Stomach (tissue), 8 donors: ENCODE measurements at regions not wholly inside any gene's neighbourhood (a gene's known extent, or its start where the extent isn't known, plus 50 kb on each side); places are given as distances from the start of the nearest gene placed in this dataset.
"Not testable (repeated sequence)": the region's sequence is repeated elsewhere in the genome, so short reads cannot be mapped to it uniquely, and the experiment has no call there.

ENCODE experiments used
- DNase-seq, 2 donors: peaks; one replicate each; pipeline versions ENCODE4 v3.0.0 to v3.0.0-alpha.2; 2013 to 2019
- H3K27ac ChIP-seq, 5 donors: fragments of 200-600 bp in 4 of 5; sonication (generic) in 4 of 5; one replicate each; pipeline ENCODE4 v1.5.1; 2013 to 2019; ENCODE audit warnings: mild to moderate bottlenecking in 1 of 5, moderate library complexity in 1 of 5
- H3K27me3 ChIP-seq, 3 donors: fragments of 200-600 bp; sonication (generic); one replicate each; pipeline ENCODE4 v1.5.1; 2017 to 2019; ENCODE audit warnings: mixed run types in 1 of 3
- H3K36me3 ChIP-seq, 4 donors: fragments of 200-600 bp; sonication (generic); 1 replicate in 3 of 4; 2 replicates in 1 of 4; pipeline ENCODE4 v1.5.1; 2016 to 2019
- H3K4me1 ChIP-seq, 4 donors: fragments of 200-600 bp; sonication (generic); one replicate each; pipeline ENCODE4 v1.5.1; 2016 to 2019
- H3K4me3 ChIP-seq, 4 donors: fragments of 200-600 bp; sonication (generic) in 3 of 4; one replicate each; pipeline ENCODE4 v1.5.1; 2016 to 2019; ENCODE audit warnings: mild to moderate bottlenecking in 1 of 4
- H3K9me3 ChIP-seq, 4 donors: fragments of 200-600 bp; sonication (generic); one replicate each; pipeline ENCODE4 v1.5.1; 2016 to 2019
- CTCF ChIP-seq, 7 experiments: fragments of 450-650 bp in 4 of 7; fragments of 200-600 bp in 3 of 7; sonication (generic) in 3 of 7; IDR thresholded peaks; one replicate each; pipeline ENCODE4 v1.5.1; 2016 to 2019; ENCODE audit warnings: antibody characterized with exemption in 7 of 7, control low read depth in 2 of 7, mild to moderate bottlenecking in 1 of 7
- EP300 ChIP-seq: sonication (generic); formaldehyde crosslinking; IDR thresholded peaks from one replicate; pipeline ENCODE4 v1.6.1; 2017; ENCODE audit warnings: antibody characterized with exemption
- POLR2A ChIP-seq, 4 donors: fragments of 450-650 bp; IDR thresholded peaks; one replicate each; pipeline ENCODE4 v1.6.1; 2016; ENCODE audit warnings: antibody characterized with exemption in 4 of 4, control low read depth in 2 of 4, mild to moderate bottlenecking in 1 of 4, moderate library complexity in 1 of 4
- POLR2AphosphoS5 ChIP-seq, 3 donors: sonication (generic); formaldehyde crosslinking; IDR thresholded peaks; one replicate each; pipeline ENCODE4 v1.6.1; 2016; ENCODE audit warnings: antibody characterized with exemption in 3 of 3
- WGBS, 5 donors: extraction: QIAGEN DNeasy Blood & Tissue Kit in 3 of 5; methylation state at CpG; one replicate each; pipeline versions ENCODE4 v1.1.5 to v1.1.7; 2013 to 2018; 5-methylcytosine and 5-hydroxymethylcytosine counted together
- intact Hi-C: fragments of 100-400 bp; cut with DNase I; formaldehyde crosslinking; loops from one replicate; pipeline ENCODE4 v1.15.1; 2023; ENCODE audit warnings: low total_unique reads
- donor health status: healthy with polysubstance abuse.
- donor health status: Bipolar disorder and iron deficiency.
- donor health status: healthy.

- Histone ChIP-seq H3K4me3 (no peak overlapping the region), H3K9me3 (peaks cover 0 to 7% (median 3%) of the 10 kb centered on the region in 4 donors), H3K36me3 (no peaks in the 10 kb centered on the region), H3K27me3 (peaks cover 0 to 10% (median 5%) of the 10 kb centered on the region in 3 donors), H3K27ac (no peak overlapping the region), H3K4me1 (no peaks in the 10 kb centered on the region)
- peak in 1 of 2 donors; percentile 7 for DNase-seq
- 57 to 65% (median 57%) methylated on average over 10 of the region's 10 CpGs for WGBS, 5 donors
- intact Hi-C loops: no loop called here
- TF ChIP-seq POLR2AphosphoS5 (IDR thresholded peaks at IDR 0.05): no peak
- TF ChIP-seq POLR2A (IDR thresholded peaks at IDR 0.05): no peak
- no peak for TF ChIP-seq EP300
- TF ChIP-seq CTCF (IDR thresholded peaks at IDR 0.05): no peak
Observed at GRCh38 chr12:30164382-30165318, 380.9 kb upstream of the TMTC1 start.

- H3K36me3 ChIP-seq, DNase-seq, H3K27ac ChIP-seq, intact Hi-C loops, H3K4me1 ChIP-seq, H3K27me3 ChIP-seq, H3K4me3 ChIP-seq: not testable (repeated sequence)
- 67 to 97% (median 91%) methylated on average over 4 to 22 of the region's 22 CpGs for whole genome bisulfite sequencing, 5 donors
- peaks cover 0 to 14% (median 12%) of the 10 kb centered on the region in 4 donors for H3K9me3 ChIP-seq
Observed at GRCh38 chr12:30156833-30157232, 373.1 kb upstream of the TMTC1 start.

- intact Hi-C loops: no loop called here
- Histone ChIP-seq H3K36me3 (no peaks in the 10 kb centered on the region), H3K27ac (no peak overlapping the region), H3K4me3 (no peak overlapping the region), H3K27me3 (no peaks in the 10 kb centered on the region), H3K9me3 (peaks cover 0 to 10% (median 8%) of the 10 kb centered on the region in 4 donors), H3K4me1 (no peaks in the 10 kb centered on the region)
- TF ChIP-seq CTCF (IDR thresholded peaks at IDR 0.05) (no peak), POLR2AphosphoS5 (IDR thresholded peaks at IDR 0.05) (no peak), EP300 (no peak), POLR2A (IDR thresholded peaks at IDR 0.05) (no peak)
- WGBS, 5 donors: 85 to 95% (median 90%) methylated on average over 6 of the region's 6 CpGs
- no peak for DNase-seq
Observed at GRCh38 chr12:30155001-30155730, 371.4 kb upstream of the TMTC1 start.

GRCh38 chr12:30153981-30154380, 370.2 kb upstream of the TMTC1 start:
- 85 to 96% (median 90%) methylated on average over 1 of the region's 1 CpG for WGBS, 5 donors
- no peak overlapping the region for H3K4me3 ChIP-seq
- no peak for TF ChIP-seq POLR2AphosphoS5 (IDR thresholded peaks at IDR 0.05)
- no peak for TF ChIP-seq CTCF (IDR thresholded peaks at IDR 0.05)
- no peak for TF ChIP-seq EP300
- no peak for TF ChIP-seq POLR2A (IDR thresholded peaks at IDR 0.05)
- H3K4me1 ChIP-seq: no peaks in the 10 kb centered on the region
- no peak overlapping the region for H3K27ac ChIP-seq
- no peak for DNase-seq
- no peaks in the 10 kb centered on the region for H3K36me3 ChIP-seq
- intact Hi-C loops: no loop called here
- H3K9me3 ChIP-seq: peaks cover 0 to 10% (median 7%) of the 10 kb centered on the region in 4 donors
- no peaks in the 10 kb centered on the region for H3K27me3 ChIP-seq
